Esophagus squamous epithelium (tissue), 4 donors: ENCODE measurements at regions not wholly inside any gene's neighbourhood (a gene's known extent, or its start where the extent isn't known, plus 50 kb on each side); places are given as distances from the start of the nearest gene placed in this dataset.

Experiments used
- CTCF ChIP-seq, 6 experiments: fragments of 450-650 bp in 4 of 6; fragments of 200-600 bp in 2 of 6; sonication (generic) in 2 of 6; IDR thresholded peaks; one replicate each; pipeline ENCODE4 v1.5.1; 2016 to 2019; ENCODE audit warnings: antibody characterized with exemption in 6 of 6, mild to moderate bottlenecking in 4 of 6, moderate library complexity in 4 of 6
- POLR2A ChIP-seq, 4 donors: fragments of 450-650 bp; IDR thresholded peaks; one replicate each; pipeline ENCODE4 v1.6.1; 2017; ENCODE audit warnings: antibody characterized with exemption in 4 of 4, mild to moderate bottlenecking in 4 of 4, moderate library complexity in 3 of 4

DNA sequence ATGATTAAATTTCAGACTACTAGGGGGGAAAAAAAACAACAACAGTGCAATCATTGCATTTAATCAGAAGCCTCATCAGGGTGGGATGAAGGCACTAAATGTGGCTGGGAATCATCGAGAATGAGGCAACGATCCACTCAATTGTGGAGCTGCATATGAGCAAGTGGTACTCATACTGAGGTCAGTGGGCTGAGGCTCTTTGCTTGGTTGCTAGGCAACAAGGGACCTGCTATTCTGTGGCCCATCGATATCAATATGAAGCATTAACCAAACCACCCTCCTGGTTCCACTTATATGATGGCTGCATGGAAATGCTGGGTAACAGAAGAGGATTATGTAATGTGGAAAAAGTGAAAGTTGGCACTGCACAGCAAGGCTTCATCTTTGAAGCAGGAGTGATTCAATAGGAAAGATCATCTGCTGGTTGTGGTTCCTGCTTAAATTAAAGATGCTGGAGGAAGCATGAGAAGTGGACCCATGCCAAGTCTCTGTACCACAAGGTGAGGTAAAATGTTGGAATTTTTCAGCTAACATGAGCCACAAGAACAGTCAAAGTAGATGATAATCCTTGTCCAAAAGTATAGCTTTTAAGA lies 159.8 kb upstream of the HMHB1 start:
- TF ChIP-seq POLR2A (IDR thresholded peaks at IDR 0.05) (no peak), CTCF (IDR thresholded peaks at IDR 0.05) (no peak)
